ENCODE measurements at regions not wholly inside any gene's neighbourhood (a gene's known extent, or its start where the extent isn't known, plus 50 kb on each side); places are given as distances from the start of the nearest gene placed in this dataset.

GRCh38 chrX:150207733-150208132 is 155.4 kb upstream of the MAMLD1 start:
- TF ChIP-seq CTCF (IDR thresholded peaks at IDR 0.05 in 4 of 5, conservative IDR thresholded peaks at IDR 0.05 in 1 of 5) (no peak), POLR2A (IDR thresholded peaks at IDR 0.05) (no peak)

Measured in gastrocnemius medialis (tissue), 4 donors.